ENCODE measurements at regions not wholly inside any gene's neighbourhood (a gene's known extent, or its start where the extent isn't known, plus 50 kb on each side); places are given as distances from the start of the nearest gene placed in this dataset.

DNA sequence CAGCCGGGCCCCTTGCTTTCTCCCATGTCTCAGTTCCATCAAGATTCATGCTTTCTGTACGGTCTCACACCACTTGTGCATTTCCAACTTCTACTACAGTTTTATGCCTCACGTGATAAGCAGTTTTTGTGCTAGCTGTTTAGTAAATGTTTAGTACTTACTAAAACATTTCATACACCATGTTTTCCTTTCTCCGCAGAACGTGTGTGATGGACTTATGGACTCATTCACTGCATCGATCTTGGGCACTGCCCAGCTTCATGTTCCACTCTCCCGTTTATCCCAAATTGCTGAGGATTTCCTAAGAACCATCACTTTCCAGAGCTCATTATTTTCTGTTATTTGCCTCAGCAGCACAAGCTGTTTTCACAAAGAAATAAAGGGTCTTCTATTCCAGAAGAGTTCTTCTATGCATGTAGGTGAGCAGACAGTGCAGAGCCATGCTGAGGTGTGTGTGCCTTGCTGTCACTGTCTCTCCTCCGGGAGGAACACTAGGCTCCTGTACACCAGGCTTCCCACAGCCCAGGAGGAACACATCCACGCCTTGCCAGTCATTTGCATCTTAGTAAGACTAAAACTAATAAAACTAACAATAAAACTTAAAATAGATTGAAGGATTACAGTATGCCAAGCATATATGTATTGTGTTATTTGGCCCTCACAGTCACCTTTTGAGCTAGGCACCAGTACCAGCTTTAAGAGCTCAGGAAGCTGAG, 90.3 kb upstream of the EEA1 start:
- DNase-seq (ENCODE audit: low spot score) = no peak
- Mint-ChIP-seq H3K4me3 (ENCODE audit: low read depth) (no peak overlapping the region), H3K27ac (no peak overlapping the region), H3K4me1 (ENCODE audit: low read depth) (peaks cover 2% of the 10 kb centered on the region), H3K9me3 (no peaks in the 10 kb centered on the region), H3K36me3 (ENCODE audit: low read depth) (no peaks in the 10 kb centered on the region), H3K27me3 (ENCODE audit: low read depth) (no peaks in the 10 kb centered on the region)
- intact Hi-C loops (cut with micrococcal nuclease) = no loop called here

GRCh38 chr12:93019975-93020630, 91.0 kb upstream of the EEA1 start:
- no peak overlapping the region for H3K4me3 Mint-ChIP-seq (ENCODE audit: low read depth)
- H3K9me3 Mint-ChIP-seq = no peaks in the 10 kb centered on the region
- no peaks in the 10 kb centered on the region for H3K36me3 Mint-ChIP-seq (ENCODE audit: low read depth)
- peaks cover 2% of the 10 kb centered on the region for H3K4me1 Mint-ChIP-seq (ENCODE audit: low read depth)
- no peak overlapping the region for H3K27ac Mint-ChIP-seq
- intact Hi-C loops (cut with micrococcal nuclease) = no loop called here
- no peaks in the 10 kb centered on the region for H3K27me3 Mint-ChIP-seq (ENCODE audit: low read depth)
- DNase-seq (ENCODE audit: low spot score) = no peak

DNA sequence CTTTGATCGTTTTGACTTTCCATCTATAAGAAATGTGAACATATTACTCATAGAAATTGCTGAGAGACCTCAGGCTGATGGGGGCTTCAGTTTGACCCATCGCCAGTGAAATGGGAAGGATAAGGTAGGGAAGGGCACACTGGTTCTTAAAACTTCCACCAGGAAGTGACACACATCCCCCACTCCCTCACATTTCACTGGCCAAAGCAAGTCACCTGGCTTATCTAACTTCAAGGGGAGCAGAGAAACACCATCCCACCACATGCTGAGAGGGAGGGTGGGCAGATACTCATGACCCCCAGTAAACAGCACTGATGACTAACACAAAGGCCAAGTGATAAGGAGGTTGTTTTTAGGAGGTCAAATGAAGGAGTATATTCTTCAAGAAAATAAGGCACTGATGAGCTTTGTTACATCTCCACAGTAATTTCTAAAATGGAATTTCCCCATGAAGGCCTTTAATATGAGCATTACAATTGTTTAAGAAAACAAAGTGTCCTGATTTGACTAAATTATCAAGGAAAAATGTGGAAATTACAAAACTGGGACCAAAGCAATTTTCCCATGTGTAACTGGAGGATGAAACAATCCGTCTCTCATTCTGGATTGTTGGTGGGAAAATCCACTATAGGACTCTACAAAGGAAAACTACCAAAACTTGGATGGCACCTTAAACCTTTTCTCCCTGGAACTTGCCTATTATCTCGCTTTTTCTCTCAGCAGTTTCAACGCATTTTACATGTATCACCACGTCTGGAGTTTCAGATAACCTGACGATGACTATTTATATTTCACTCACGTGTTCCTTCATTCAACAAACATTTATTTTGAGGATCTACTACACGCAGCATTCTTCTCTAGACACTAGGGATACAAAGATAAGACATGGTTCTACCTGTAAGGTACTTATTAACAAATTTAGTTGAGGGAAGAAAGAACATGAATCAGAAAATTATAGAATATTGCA, 91.8 kb upstream of the EEA1 start:
- Mint-ChIP-seq H3K36me3 (ENCODE audit: low read depth) (no peaks in the 10 kb centered on the region), H3K9me3 (no peaks in the 10 kb centered on the region), H3K27me3 (ENCODE audit: low read depth) (no peaks in the 10 kb centered on the region), H3K4me1 (ENCODE audit: low read depth) (peaks cover 2% of the 10 kb centered on the region), H3K27ac (no peak overlapping the region), H3K4me3 (ENCODE audit: low read depth) (no peak overlapping the region)
- no peak for DNase-seq (ENCODE audit: low spot score)
- intact Hi-C loops (cut with micrococcal nuclease) = no loop called here

GRCh38 chr12:93022603-93023340, 93.7 kb upstream of the EEA1 start:
- Mint-ChIP-seq H3K27me3 (ENCODE audit: low read depth) (no peaks in the 10 kb centered on the region), H3K4me3 (ENCODE audit: low read depth) (no peak overlapping the region), H3K9me3 (no peaks in the 10 kb centered on the region), H3K4me1 (ENCODE audit: low read depth) (peaks cover 2% of the 10 kb centered on the region), H3K27ac (no peak overlapping the region), H3K36me3 (ENCODE audit: low read depth) (no peaks in the 10 kb centered on the region)
- intact Hi-C loops (cut with micrococcal nuclease) = no loop called here
- DNase-seq (ENCODE audit: low spot score) = no peak

- DNase-seq (ENCODE audit: low spot score) = no peak
These were observed 96.3 kb upstream of the EEA1 start for GRCh38 chr12:93025145-93026103.

DNA sequence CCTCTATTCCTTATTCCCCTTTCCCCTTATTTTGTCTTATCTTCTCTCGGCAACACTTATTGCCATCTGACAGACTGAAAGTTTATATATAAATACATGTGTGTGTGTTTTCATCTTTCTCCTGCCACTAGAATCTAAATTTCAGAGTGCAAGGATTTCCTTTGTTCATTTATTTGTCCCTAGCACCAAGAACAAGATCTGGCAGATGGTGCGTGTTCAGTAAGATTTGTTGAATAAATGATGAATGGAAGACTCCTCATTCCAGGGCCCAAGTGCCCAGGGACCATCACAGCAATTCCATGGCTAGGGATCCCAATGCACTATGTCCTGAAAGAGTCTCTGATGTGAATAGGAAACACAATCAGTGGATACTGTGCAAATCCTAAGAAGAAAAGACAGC, 97.9 kb upstream of the EEA1 start:
- intact Hi-C loops (cut with micrococcal nuclease) = loop anchor here (5.0 kb wide), 2 partner anchors 40 to 390 kb away; no protein-coding TSS in a partner anchor
- no peaks in the 10 kb centered on the region for H3K27me3 Mint-ChIP-seq (ENCODE audit: low read depth)

More at GRCh38 chr12:93025145-93026103, 96.3 kb upstream of the EEA1 start:
- Mint-ChIP-seq H3K36me3 (ENCODE audit: low read depth) (no peaks in the 10 kb centered on the region), H3K27ac (no peak overlapping the region), H3K4me1 (ENCODE audit: low read depth) (peaks cover 2% of the 10 kb centered on the region), H3K4me3 (ENCODE audit: low read depth) (no peak overlapping the region), H3K27me3 (ENCODE audit: low read depth) (no peaks in the 10 kb centered on the region), H3K9me3 (no peaks in the 10 kb centered on the region)
- intact Hi-C loops (cut with micrococcal nuclease) = loop anchor here (2.0 to 5.0 kb wide), 3 partner anchors 38 to 392 kb away; no protein-coding TSS in a partner anchor

GRCh38 chr12:93029091-93029490, 100.0 kb upstream of the EEA1 start:
- Mint-ChIP-seq H3K9me3 (no peaks in the 10 kb centered on the region), H3K27ac (no peak overlapping the region), H3K36me3 (ENCODE audit: low read depth) (no peaks in the 10 kb centered on the region), H3K4me3 (ENCODE audit: low read depth) (no peak overlapping the region), H3K4me1 (ENCODE audit: low read depth) (no peaks in the 10 kb centered on the region), H3K27me3 (ENCODE audit: low read depth) (peaks cover 3% of the 10 kb centered on the region)
- no peak for DNase-seq (ENCODE audit: low spot score)
- intact Hi-C loops (cut with micrococcal nuclease) = loop anchor here (5.0 kb wide), 2 partner anchors 42 to 388 kb away; no protein-coding TSS in a partner anchor

More for the DNA sequence above, 97.9 kb upstream of the EEA1 start:
- Mint-ChIP-seq H3K4me1 (ENCODE audit: low read depth) (peaks cover 2% of the 10 kb centered on the region), H3K36me3 (ENCODE audit: low read depth) (no peaks in the 10 kb centered on the region), H3K27ac (no peak overlapping the region), H3K9me3 (no peaks in the 10 kb centered on the region), H3K4me3 (ENCODE audit: low read depth) (no peak overlapping the region)
- DNase-seq (ENCODE audit: low spot score) = no peak

DNA sequence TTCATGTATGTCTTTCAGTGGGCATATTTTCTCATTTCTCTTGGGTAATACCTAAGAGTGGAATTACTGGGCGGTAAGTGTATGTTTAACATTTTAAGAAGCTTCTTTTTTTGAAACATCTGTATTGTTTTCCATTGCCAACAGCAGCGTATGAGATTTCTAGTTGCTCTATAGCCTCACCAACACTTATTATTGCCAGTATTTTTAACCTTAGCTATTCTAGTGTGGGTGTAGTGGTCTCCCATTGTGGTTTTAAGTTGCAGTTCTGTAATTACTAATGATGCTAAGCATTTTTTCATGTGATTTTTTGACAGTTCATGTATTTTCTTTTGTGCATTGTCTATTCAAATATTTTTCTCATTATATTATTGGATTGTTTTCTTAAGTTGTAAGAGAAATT, 101.9 kb upstream of the EEA1 start:
- intact Hi-C loops (cut with micrococcal nuclease) = no loop called here
- no peak overlapping the region for H3K4me3 Mint-ChIP-seq (ENCODE audit: low read depth)
- peaks cover 13% of the 10 kb centered on the region for H3K27me3 Mint-ChIP-seq (ENCODE audit: low read depth)
- H3K9me3 Mint-ChIP-seq = no peaks in the 10 kb centered on the region
- no peak for DNase-seq (ENCODE audit: low spot score)
- H3K36me3 Mint-ChIP-seq (ENCODE audit: low read depth) = no peaks in the 10 kb centered on the region
- no peaks in the 10 kb centered on the region for H3K4me1 Mint-ChIP-seq (ENCODE audit: low read depth)
- no peak overlapping the region for H3K27ac Mint-ChIP-seq

GRCh38 chr12:93032758-93033157, 103.7 kb upstream of the EEA1 start:
- DNase-seq (ENCODE audit: low spot score) = no peak
- no peaks in the 10 kb centered on the region for H3K9me3 Mint-ChIP-seq
- no peaks in the 10 kb centered on the region for H3K36me3 Mint-ChIP-seq (ENCODE audit: low read depth)
- peaks cover 13% of the 10 kb centered on the region for H3K27me3 Mint-ChIP-seq (ENCODE audit: low read depth)
- no peaks in the 10 kb centered on the region for H3K4me1 Mint-ChIP-seq (ENCODE audit: low read depth)
- no peak overlapping the region for H3K4me3 Mint-ChIP-seq (ENCODE audit: low read depth)
- H3K27ac Mint-ChIP-seq = no peak overlapping the region
- intact Hi-C loops (cut with micrococcal nuclease) = no loop called here

- Mint-ChIP-seq H3K4me1 (ENCODE audit: low read depth) (no peaks in the 10 kb centered on the region), H3K36me3 (ENCODE audit: low read depth) (no peaks in the 10 kb centered on the region), H3K9me3 (no peaks in the 10 kb centered on the region), H3K27me3 (ENCODE audit: low read depth) (peaks cover 13% of the 10 kb centered on the region), H3K4me3 (ENCODE audit: low read depth) (no peak overlapping the region), H3K27ac (no peak overlapping the region)
- intact Hi-C loops (cut with micrococcal nuclease) = no loop called here
- DNase-seq (ENCODE audit: low spot score) = no peak
These were observed 104.9 kb upstream of the EEA1 start for GRCh38 chr12:93033948-93034347.

DNA sequence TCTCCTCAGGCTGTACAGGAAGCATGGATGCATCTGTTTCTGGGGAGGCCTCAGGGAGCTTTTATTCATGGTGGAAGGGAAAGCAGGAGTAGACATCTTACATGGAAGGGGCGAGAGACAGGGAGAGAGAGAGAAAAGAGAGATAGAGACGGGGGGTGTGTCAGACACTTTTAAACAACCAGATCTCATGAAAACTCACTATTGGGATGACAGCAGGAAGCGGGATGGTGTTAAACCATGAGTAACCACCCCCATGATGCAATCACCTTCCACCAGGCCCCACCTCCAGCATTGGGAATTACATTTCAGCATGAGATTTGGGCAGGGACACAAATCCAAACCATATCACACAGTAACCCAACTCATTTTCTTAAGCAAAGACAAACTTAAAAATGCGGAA, 110.0 kb upstream of the EEA1 start:
- Mint-ChIP-seq H3K9me3 (no peaks in the 10 kb centered on the region), H3K4me1 (ENCODE audit: low read depth) (no peaks in the 10 kb centered on the region), H3K36me3 (ENCODE audit: low read depth) (no peaks in the 10 kb centered on the region), H3K27me3 (ENCODE audit: low read depth) (peaks cover 12% of the 10 kb centered on the region), H3K4me3 (ENCODE audit: low read depth) (no peak overlapping the region), H3K27ac (no peak overlapping the region)
- intact Hi-C loops (cut with micrococcal nuclease) = no loop called here
- no peak for DNase-seq (ENCODE audit: low spot score)

Data from activated T-helper 2 cell treated with anti-CD3 and anti-CD28 coated beads, Interferon-gamma antibody, Interleukin-2, Interleukin-4, amounts not matched to agents 10 μg/mL and 5 μg/mL and 100 μg/mL, durations not matched to agents 14 hours and 24 hours and 36 hours (primary cell).